Smooth muscle cell (in vitro differentiated cells): ENCODE measurements at regions not wholly inside any gene's neighbourhood (a gene's known extent, or its start where the extent isn't known, plus 50 kb on each side); places are given as distances from the start of the nearest gene placed in this dataset.

Source experiments
- DNase-seq: peaks from one replicate; lab custom pipeline; 2025; ENCODE audit not compliant: unreplicated experiment; lab: John Stamatoyannopoulos, UW
- H2AFZ ChIP-seq: fragments of 200-600 bp; sonication (generic); 2 replicates; pipeline ENCODE4 v1.6.0; 2016; ENCODE audit warnings: antibody characterized with exemption, low read depth, mild to moderate bottlenecking
- H3F3A ChIP-seq: fragments of 200-600 bp; sonication (generic); 2 replicates; pipeline ENCODE4 v1.6.0; 2017; ENCODE audit warnings: antibody characterized with exemption, low read depth
- H3K27ac ChIP-seq: fragments of 200-600 bp; sonication (generic); 2 replicates; pipeline ENCODE4 v1.5.1; 2016; ENCODE audit warnings: low read depth, mild to moderate bottlenecking
- H3K27me3 ChIP-seq: fragments of 200-600 bp; sonication (generic); 2 replicates; pipeline ENCODE4 v1.6.1; 2016; ENCODE audit warnings: low read depth, mild to moderate bottlenecking
- H3K36me3 ChIP-seq: fragments of 200-600 bp; sonication (generic); 2 replicates; pipeline ENCODE4 v1.5.1; 2016; ENCODE audit warnings: low read depth
- H3K4me1 ChIP-seq: fragments of 200-600 bp; sonication (generic); 2 replicates; pipeline ENCODE4 v1.5.1; 2016; ENCODE audit warnings: low read depth
- H3K4me2 ChIP-seq: fragments of 200-600 bp; sonication (generic); 2 replicates; pipeline ENCODE4 v1.6.0; 2016; ENCODE audit warnings: mild to moderate bottlenecking
- H3K4me3 ChIP-seq: fragments of 200-600 bp; sonication (generic); 2 replicates; pipeline ENCODE4 v1.5.1; 2016; ENCODE audit warnings: mild to moderate bottlenecking
- H3K79me2 ChIP-seq: fragments of 200-600 bp; sonication (generic); 2 replicates; pipeline ENCODE4 v1.6.0; 2016; ENCODE audit warnings: low read depth, mild to moderate bottlenecking
- H3K9ac ChIP-seq: fragments of 200-600 bp; sonication (generic); 2 replicates; pipeline ENCODE4 v1.6.0; 2016; ENCODE audit warnings: low read depth
- H3K9me3 ChIP-seq: fragments of 200-600 bp; sonication (generic); replicated peaks from 2 replicates; pipeline ENCODE4 v1.5.1; 2016; ENCODE audit warnings: low read depth
- H4K20me1 ChIP-seq: fragments of 200-600 bp; sonication (generic); 2 replicates; pipeline ENCODE4 v1.6.0; 2016; ENCODE audit warnings: low read depth
- CTCF ChIP-seq: fragments of 200-600 bp; sonication (generic); IDR thresholded peaks from 2 replicates; pipeline ENCODE4 v1.5.1; 2017; ENCODE audit warnings: borderline replicate concordance, mild to moderate bottlenecking, antibody characterized with exemption; ENCODE audit not compliant: insufficient read depth, poor library complexity, severe bottlenecking
- WGBS: methylation state at CpG from one replicate; pipeline ENCODE4 v1.1.7; 2016; ENCODE audit warnings: low lambda C conversion rate; 5-methylcytosine and 5-hydroxymethylcytosine counted together

- no peaks in the 10 kb centered on the region for H3K79me2 ChIP-seq
- no peaks in the 10 kb centered on the region for H3F3A ChIP-seq
- H3K4me2 ChIP-seq: no peak overlapping the region
- H3K27ac ChIP-seq: no peak overlapping the region
- no peak overlapping the region for H2AFZ ChIP-seq
- no peaks in the 10 kb centered on the region for H3K4me1 ChIP-seq
- no peaks in the 10 kb centered on the region for H3K9me3 ChIP-seq
- no peaks in the 10 kb centered on the region for H3K27me3 ChIP-seq
- H3K9ac ChIP-seq: no peak overlapping the region
- TF ChIP-seq CTCF: no peak
- no peaks in the 10 kb centered on the region for H3K36me3 ChIP-seq
- H3K4me3 ChIP-seq: no peak overlapping the region
- H4K20me1 ChIP-seq: no peaks in the 10 kb centered on the region
- DNase-seq: no peak
- 93% methylated on average over 1 of the region's 1 CpG for WGBS
Measured at GRCh38 chr5:121693864-121694263, 157.8 kb upstream of the FTMT start.

GRCh38 chr5:121695307-121695706, 156.4 kb upstream of the FTMT start:
- no peak for DNase-seq
- WGBS: 68% methylated on average over 2 of the region's 2 CpGs
- H3K27ac ChIP-seq: no peak overlapping the region
- TF ChIP-seq CTCF: no peak
- peak overlapping the region; percentile 39 for H2AFZ ChIP-seq
- peak overlapping the region; percentile 31 for H3K4me2 ChIP-seq
- no peaks in the 10 kb centered on the region for H3K79me2 ChIP-seq
- no peaks in the 10 kb centered on the region for H3K27me3 ChIP-seq
- H4K20me1 ChIP-seq: no peaks in the 10 kb centered on the region
- H3K4me1 ChIP-seq: no peaks in the 10 kb centered on the region
- H3F3A ChIP-seq: no peaks in the 10 kb centered on the region
- peak overlapping the region; percentile 6 for H3K4me3 ChIP-seq
- H3K36me3 ChIP-seq: no peaks in the 10 kb centered on the region
- H3K9me3 ChIP-seq: no peaks in the 10 kb centered on the region
- no peak overlapping the region for H3K9ac ChIP-seq

GRCh38 chr5:121698690-121699089, 153.0 kb upstream of the FTMT start:
- H2AFZ ChIP-seq: no peak overlapping the region
- H4K20me1 ChIP-seq: no peaks in the 10 kb centered on the region
- no peak for TF ChIP-seq CTCF
- no peak overlapping the region for H3K9ac ChIP-seq
- H3K27ac ChIP-seq: no peak overlapping the region
- 48% methylated on average over 3 of the region's 3 CpGs for WGBS
- no peaks in the 10 kb centered on the region for H3K79me2 ChIP-seq
- H3K4me3 ChIP-seq: no peak overlapping the region
- no peaks in the 10 kb centered on the region for H3K9me3 ChIP-seq
- H3K27me3 ChIP-seq: no peaks in the 10 kb centered on the region
- DNase-seq: no peak
- no peak overlapping the region for H3K4me2 ChIP-seq
- no peaks in the 10 kb centered on the region for H3K4me1 ChIP-seq
- H3K36me3 ChIP-seq: no peaks in the 10 kb centered on the region
- no peaks in the 10 kb centered on the region for H3F3A ChIP-seq

GRCh38 chr5:121701731-121702130, 150.0 kb upstream of the FTMT start:
- no peaks in the 10 kb centered on the region for H4K20me1 ChIP-seq
- no peaks in the 10 kb centered on the region for H3K36me3 ChIP-seq
- no peaks in the 10 kb centered on the region for H3K4me1 ChIP-seq
- H3K9me3 ChIP-seq: no peaks in the 10 kb centered on the region
- H3F3A ChIP-seq: no peaks in the 10 kb centered on the region
- no peak overlapping the region for H3K9ac ChIP-seq
- no peak overlapping the region for H3K27ac ChIP-seq
- H3K79me2 ChIP-seq: no peaks in the 10 kb centered on the region
- 100% methylated on average over 1 of the region's 1 CpG for WGBS
- no peak for DNase-seq
- no peak overlapping the region for H3K4me2 ChIP-seq
- H2AFZ ChIP-seq: no peak overlapping the region
- H3K4me3 ChIP-seq: no peak overlapping the region
- H3K27me3 ChIP-seq: no peaks in the 10 kb centered on the region
- no peak for TF ChIP-seq CTCF
